ENCODE measurements at regions not wholly inside any gene's neighbourhood (a gene's known extent, or its start where the extent isn't known, plus 50 kb on each side); places are given as distances from the start of the nearest gene placed in this dataset.

DNA sequence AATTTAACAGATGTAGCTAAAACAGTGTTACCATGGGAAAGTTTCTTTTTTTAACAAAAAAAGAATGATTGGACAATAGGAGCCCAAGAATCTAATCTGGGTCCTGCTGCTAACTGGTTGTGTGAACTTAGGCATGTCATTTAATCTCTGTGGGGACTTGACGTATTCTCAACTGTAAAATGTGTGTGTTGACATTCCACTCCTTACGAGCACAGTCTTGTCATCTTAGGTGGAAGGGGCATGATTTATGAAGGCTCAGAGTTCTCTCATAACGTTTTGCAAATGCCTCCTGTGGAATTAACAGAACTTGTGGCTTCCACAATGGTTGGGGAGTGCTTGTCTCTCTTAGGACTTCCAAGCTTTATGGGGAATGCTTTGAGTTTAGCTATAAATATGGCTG lies 125.9 kb upstream of the SATB2 start:
- H3K36me3 Mint-ChIP-seq (ENCODE audit: low read depth) = no peaks in the 10 kb centered on the region
- no peaks in the 10 kb centered on the region for H3K9me3 Mint-ChIP-seq
- no peak overlapping the region for H3K4me3 Mint-ChIP-seq (ENCODE audit: low read depth)
- peaks cover 17% of the 10 kb centered on the region for H3K27me3 Mint-ChIP-seq (ENCODE audit: low read depth)
- no peaks in the 10 kb centered on the region for H3K4me1 Mint-ChIP-seq (ENCODE audit: low read depth)
- no peak overlapping the region for H3K27ac Mint-ChIP-seq
- intact Hi-C loops (cut with micrococcal nuclease) = no loop called here
- DNase-seq (ENCODE audit: low spot score) = no peak

DNA sequence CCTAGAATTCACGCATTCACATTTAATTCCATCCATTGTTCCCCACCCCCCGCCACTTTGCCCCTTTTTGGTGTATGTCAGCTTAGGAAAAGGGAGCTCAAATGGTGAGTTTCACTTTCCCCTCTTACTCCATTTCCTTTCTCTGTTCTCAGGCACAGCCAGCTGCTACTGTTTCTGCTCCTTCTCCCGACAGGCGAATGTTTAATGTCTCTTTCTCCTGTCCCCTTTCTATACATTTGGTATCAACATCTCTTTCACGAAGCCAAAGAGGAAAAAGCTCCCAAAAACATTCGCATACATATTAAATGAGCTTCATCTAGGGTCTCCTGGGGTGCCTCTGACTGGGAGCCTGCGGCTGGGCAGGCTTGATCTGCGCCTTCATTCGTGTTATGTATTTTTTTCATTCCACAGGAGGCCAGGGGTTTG lies 124.2 kb upstream of the SATB2 start:
- intact Hi-C loops (cut with micrococcal nuclease) = no loop called here
- no peaks in the 10 kb centered on the region for H3K9me3 Mint-ChIP-seq
- no peaks in the 10 kb centered on the region for H3K4me1 Mint-ChIP-seq (ENCODE audit: low read depth)
- H3K36me3 Mint-ChIP-seq (ENCODE audit: low read depth) = no peaks in the 10 kb centered on the region
- H3K27ac Mint-ChIP-seq = no peak overlapping the region
- no peak for DNase-seq (ENCODE audit: low spot score)
- H3K27me3 Mint-ChIP-seq (ENCODE audit: low read depth) = peaks cover 15% of the 10 kb centered on the region
- H3K4me3 Mint-ChIP-seq (ENCODE audit: low read depth) = no peak overlapping the region

- no peak overlapping the region for H3K4me3 Mint-ChIP-seq (ENCODE audit: low read depth)
- intact Hi-C loops (cut with micrococcal nuclease) = no loop called here
- no peaks in the 10 kb centered on the region for H3K9me3 Mint-ChIP-seq
- H3K4me1 Mint-ChIP-seq (ENCODE audit: low read depth) = no peaks in the 10 kb centered on the region
- peaks cover 15% of the 10 kb centered on the region for H3K27me3 Mint-ChIP-seq (ENCODE audit: low read depth)
- DNase-seq (ENCODE audit: low spot score) = no peak
- H3K27ac Mint-ChIP-seq = no peak overlapping the region
- no peaks in the 10 kb centered on the region for H3K36me3 Mint-ChIP-seq (ENCODE audit: low read depth)
Observed at GRCh38 chr2:199581408-199581807, 123.7 kb upstream of the SATB2 start.

DNA sequence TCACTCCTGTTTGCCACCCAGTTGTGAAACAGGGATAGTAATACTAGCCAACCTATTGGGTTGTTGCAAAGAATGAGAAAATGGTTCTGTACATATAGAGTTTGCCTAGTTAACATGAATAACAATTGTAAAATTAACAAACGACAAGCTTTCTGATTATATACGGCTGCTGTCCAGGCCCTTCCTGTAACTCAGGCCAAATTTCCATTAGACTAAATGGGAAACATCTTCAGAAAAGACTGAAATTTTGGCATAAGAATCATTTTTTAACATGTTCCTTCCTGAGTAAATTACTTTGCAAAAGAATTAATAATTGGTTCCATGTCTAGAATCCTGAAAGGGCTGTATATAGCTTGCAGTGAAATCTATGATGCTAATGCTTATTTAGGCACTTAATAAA lies 117.7 kb upstream of the SATB2 start:
- Mint-ChIP-seq H3K27ac (no peak overlapping the region), H3K27me3 (ENCODE audit: low read depth) (peaks cover 4% of the 10 kb centered on the region), H3K9me3 (no peaks in the 10 kb centered on the region), H3K4me1 (ENCODE audit: low read depth) (no peaks in the 10 kb centered on the region), H3K4me3 (ENCODE audit: low read depth) (no peak overlapping the region), H3K36me3 (ENCODE audit: low read depth) (no peaks in the 10 kb centered on the region)
- intact Hi-C loops (cut with micrococcal nuclease) = no loop called here
- DNase-seq (ENCODE audit: low spot score) = no peak

DNA sequence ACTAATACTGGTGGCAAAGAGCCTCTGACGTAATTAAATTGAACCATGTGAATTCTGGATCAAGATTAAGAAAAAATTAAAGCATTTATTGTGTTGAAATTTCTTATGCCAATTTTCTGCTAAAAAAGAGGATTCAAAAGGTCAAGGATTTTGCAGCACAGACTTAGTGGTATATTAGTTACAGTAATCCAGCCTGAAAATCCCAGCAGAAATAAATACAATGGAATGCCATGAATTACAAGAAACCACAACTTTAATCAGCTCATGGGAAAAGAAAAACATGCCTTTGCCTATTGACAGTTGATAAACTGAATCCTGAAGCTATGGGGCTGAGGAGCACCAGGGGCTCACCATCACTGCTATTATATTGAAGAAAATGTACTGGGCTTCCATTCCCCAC lies 114.8 kb upstream of the SATB2 start:
- Mint-ChIP-seq H3K36me3 (ENCODE audit: low read depth) (no peaks in the 10 kb centered on the region), H3K4me3 (ENCODE audit: low read depth) (no peak overlapping the region), H3K9me3 (no peaks in the 10 kb centered on the region), H3K27ac (no peak overlapping the region), H3K27me3 (ENCODE audit: low read depth) (no peaks in the 10 kb centered on the region), H3K4me1 (ENCODE audit: low read depth) (no peaks in the 10 kb centered on the region)
- no peak for DNase-seq (ENCODE audit: low spot score)
- intact Hi-C loops (cut with micrococcal nuclease) = no loop called here

DNA sequence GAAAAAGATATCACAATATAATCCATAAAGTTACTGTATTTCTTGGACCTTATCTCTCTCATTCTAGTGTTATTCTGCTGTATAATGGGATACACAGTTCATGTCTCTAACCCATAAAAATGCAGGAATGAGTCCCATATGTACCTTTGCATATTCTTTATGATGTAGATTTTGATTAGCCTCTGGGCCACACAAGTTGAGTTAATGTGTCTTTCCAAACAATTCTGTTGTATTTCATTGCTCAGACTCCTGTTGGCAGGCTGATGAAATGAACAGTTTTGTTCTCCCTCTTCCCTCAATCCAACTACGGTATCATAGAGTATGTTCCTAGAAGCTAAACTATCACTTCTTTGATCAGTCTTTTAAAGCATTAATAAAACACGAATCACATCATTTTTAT lies 113.2 kb upstream of the SATB2 start:
- no peaks in the 10 kb centered on the region for H3K27me3 Mint-ChIP-seq (ENCODE audit: low read depth)
- no peaks in the 10 kb centered on the region for H3K9me3 Mint-ChIP-seq
- no peaks in the 10 kb centered on the region for H3K4me1 Mint-ChIP-seq (ENCODE audit: low read depth)
- intact Hi-C loops (cut with micrococcal nuclease) = no loop called here
- H3K27ac Mint-ChIP-seq = no peak overlapping the region
- H3K4me3 Mint-ChIP-seq (ENCODE audit: low read depth) = no peak overlapping the region
- no peak for DNase-seq (ENCODE audit: low spot score)
- H3K36me3 Mint-ChIP-seq (ENCODE audit: low read depth) = no peaks in the 10 kb centered on the region

DNA sequence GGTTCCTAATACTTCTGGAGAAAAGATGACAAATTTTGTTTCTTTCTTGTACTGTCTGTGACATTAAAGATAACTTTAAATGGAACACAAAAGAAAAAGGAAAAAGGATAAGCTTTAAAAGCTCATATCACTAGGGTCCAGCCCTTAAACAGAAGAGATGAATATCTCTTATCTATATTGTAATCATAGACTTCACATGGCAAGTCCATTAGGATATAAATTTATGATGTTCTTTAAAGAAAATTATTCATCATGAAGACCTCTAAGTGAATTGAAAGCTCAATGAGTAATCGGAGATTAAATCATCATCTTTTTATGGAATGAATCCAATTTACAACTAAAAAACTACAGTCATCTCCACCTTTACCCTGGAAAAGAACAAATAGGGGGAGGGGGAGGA lies 111.6 kb upstream of the SATB2 start:
- DNase-seq (ENCODE audit: low spot score) = no peak
- no peaks in the 10 kb centered on the region for H3K9me3 Mint-ChIP-seq
- H3K27ac Mint-ChIP-seq = no peak overlapping the region
- H3K4me1 Mint-ChIP-seq (ENCODE audit: low read depth) = no peaks in the 10 kb centered on the region
- H3K27me3 Mint-ChIP-seq (ENCODE audit: low read depth) = no peaks in the 10 kb centered on the region
- H3K4me3 Mint-ChIP-seq (ENCODE audit: low read depth) = no peak overlapping the region
- intact Hi-C loops (cut with micrococcal nuclease) = no loop called here
- H3K36me3 Mint-ChIP-seq (ENCODE audit: low read depth) = no peaks in the 10 kb centered on the region

GRCh38 chr2:199558156-199558555 lies 100.4 kb upstream of the SATB2 start:
- no peak overlapping the region for H3K27ac Mint-ChIP-seq

DNA sequence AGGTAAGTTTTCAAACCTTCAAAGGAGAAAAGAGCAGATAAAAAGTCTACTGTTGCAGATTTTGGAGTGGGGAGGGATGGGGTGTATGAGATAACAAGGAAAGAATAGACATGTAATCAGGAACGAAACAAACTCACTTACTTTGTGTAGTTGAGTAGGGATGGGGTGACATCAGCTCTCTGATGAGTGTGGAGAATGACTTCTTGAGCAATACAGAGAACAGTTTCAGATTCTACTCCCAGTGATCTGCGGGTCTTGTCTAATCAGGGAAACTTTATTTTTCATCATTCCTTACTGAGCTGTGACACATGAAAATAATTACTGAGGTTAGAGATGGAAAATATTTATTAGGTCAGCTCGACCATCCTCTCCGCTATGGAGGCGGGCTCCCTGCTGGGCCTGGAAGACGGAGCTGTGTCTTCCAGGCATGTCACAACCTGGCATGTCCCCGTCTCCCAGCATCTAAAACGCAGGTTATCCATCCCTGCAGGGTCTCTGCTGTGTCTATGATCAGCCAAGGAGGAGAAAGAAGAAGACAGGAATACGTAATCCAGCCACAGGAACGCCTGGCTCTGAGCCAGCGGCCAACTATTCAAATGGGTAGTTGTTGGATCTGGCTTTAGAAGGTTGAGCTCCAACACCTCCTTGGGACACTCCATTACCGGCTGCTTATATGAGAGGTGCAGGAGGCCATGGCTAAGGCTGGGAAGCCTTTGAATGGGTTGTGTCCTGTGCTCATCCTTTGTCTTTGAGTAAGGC lies 99.0 kb upstream of the SATB2 start:
- no peak for DNase-seq (ENCODE audit: low spot score)
- H3K4me1 Mint-ChIP-seq (ENCODE audit: low read depth) = no peaks in the 10 kb centered on the region
- H3K27ac Mint-ChIP-seq = no peak overlapping the region
- H3K4me3 Mint-ChIP-seq (ENCODE audit: low read depth) = no peak overlapping the region
- H3K36me3 Mint-ChIP-seq (ENCODE audit: low read depth) = no peaks in the 10 kb centered on the region
- no peaks in the 10 kb centered on the region for H3K9me3 Mint-ChIP-seq
- intact Hi-C loops (cut with micrococcal nuclease) = no loop called here
- no peaks in the 10 kb centered on the region for H3K27me3 Mint-ChIP-seq (ENCODE audit: low read depth)

More at GRCh38 chr2:199558156-199558555, 100.4 kb upstream of the SATB2 start:
- no peaks in the 10 kb centered on the region for H3K27me3 Mint-ChIP-seq (ENCODE audit: low read depth)
- no peaks in the 10 kb centered on the region for H3K9me3 Mint-ChIP-seq
- intact Hi-C loops (cut with micrococcal nuclease) = no loop called here
- H3K36me3 Mint-ChIP-seq (ENCODE audit: low read depth) = no peaks in the 10 kb centered on the region
- H3K4me1 Mint-ChIP-seq (ENCODE audit: low read depth) = no peaks in the 10 kb centered on the region
- no peak overlapping the region for H3K4me3 Mint-ChIP-seq (ENCODE audit: low read depth)
- no peak for DNase-seq (ENCODE audit: low spot score)

GRCh38 chr2:199554026-199554425 lies 96.3 kb upstream of the SATB2 start:
- Mint-ChIP-seq H3K27ac (no peak overlapping the region), H3K9me3 (no peaks in the 10 kb centered on the region), H3K36me3 (ENCODE audit: low read depth) (no peaks in the 10 kb centered on the region), H3K27me3 (ENCODE audit: low read depth) (no peaks in the 10 kb centered on the region), H3K4me1 (ENCODE audit: low read depth) (no peaks in the 10 kb centered on the region), H3K4me3 (ENCODE audit: low read depth) (no peak overlapping the region)
- DNase-seq (ENCODE audit: low spot score) = no peak
- intact Hi-C loops (cut with micrococcal nuclease) = no loop called here

- no peaks in the 10 kb centered on the region for H3K36me3 Mint-ChIP-seq (ENCODE audit: low read depth)
- DNase-seq (ENCODE audit: low spot score) = no peak
- H3K9me3 Mint-ChIP-seq = no peaks in the 10 kb centered on the region
- no peak overlapping the region for H3K27ac Mint-ChIP-seq
- H3K27me3 Mint-ChIP-seq (ENCODE audit: low read depth) = no peaks in the 10 kb centered on the region
- intact Hi-C loops (cut with micrococcal nuclease) = no loop called here
- no peaks in the 10 kb centered on the region for H3K4me1 Mint-ChIP-seq (ENCODE audit: low read depth)
- H3K4me3 Mint-ChIP-seq (ENCODE audit: low read depth) = no peak overlapping the region
Observed at GRCh38 chr2:199552141-199552540, 94.4 kb upstream of the SATB2 start.

GRCh38 chr2:199543606-199544172 lies 86.0 kb upstream of the SATB2 start:
- no peak overlapping the region for H3K4me3 Mint-ChIP-seq (ENCODE audit: low read depth)
- H3K27me3 Mint-ChIP-seq (ENCODE audit: low read depth) = no peaks in the 10 kb centered on the region
- intact Hi-C loops (cut with micrococcal nuclease) = no loop called here
- no peaks in the 10 kb centered on the region for H3K36me3 Mint-ChIP-seq (ENCODE audit: low read depth)
- no peaks in the 10 kb centered on the region for H3K9me3 Mint-ChIP-seq
- DNase-seq (ENCODE audit: low spot score) = no peak
- no peak overlapping the region for H3K27ac Mint-ChIP-seq
- H3K4me1 Mint-ChIP-seq (ENCODE audit: low read depth) = no peaks in the 10 kb centered on the region

GRCh38 chr2:199535445-199536177 lies 77.9 kb upstream of the SATB2 start:
- H3K9me3 Mint-ChIP-seq = peaks cover 4% of the 10 kb centered on the region
- intact Hi-C loops (cut with micrococcal nuclease) = no loop called here
- no peak overlapping the region for H3K27ac Mint-ChIP-seq
- H3K27me3 Mint-ChIP-seq (ENCODE audit: low read depth) = no peaks in the 10 kb centered on the region
- no peaks in the 10 kb centered on the region for H3K4me1 Mint-ChIP-seq (ENCODE audit: low read depth)
- no peak for DNase-seq (ENCODE audit: low spot score)
- H3K36me3 Mint-ChIP-seq (ENCODE audit: low read depth) = no peaks in the 10 kb centered on the region
- no peak overlapping the region for H3K4me3 Mint-ChIP-seq (ENCODE audit: low read depth)
